ENCODE measurements at regions not wholly inside any gene's neighbourhood (a gene's known extent, or its start where the extent isn't known, plus 50 kb on each side); places are given as distances from the start of the nearest gene placed in this dataset.

GRCh38 chr11:19352771-19353160 lies 112.0 kb upstream of the E2F8 start:
- no peaks in the 10 kb centered on the region for H3K4me1 ChIP-seq (ENCODE audit: control insufficient read depth, insufficient read depth, low read length, poor library complexity, severe bottlenecking)

GRCh38 chr11:19352072-19352770 lies 111.5 kb upstream of the E2F8 start:
- Histone ChIP-seq H3K27me3 (replicated peaks; ENCODE audit: control insufficient read depth, insufficient read depth, low read length, poor library complexity, severe bottlenecking) (no peaks in the 10 kb centered on the region), H3K4me3 (ENCODE audit: insufficient read depth, low read depth, low read length, poor library complexity, severe bottlenecking) (no peak overlapping the region), H3K9me3 (ENCODE audit: control insufficient read depth, low read length) (no peaks in the 10 kb centered on the region), H3K4me1 (ENCODE audit: control insufficient read depth, insufficient read depth, low read length, poor library complexity, severe bottlenecking) (no peaks in the 10 kb centered on the region), H3K27ac (ENCODE audit: insufficient read depth, low read length, poor library complexity, severe bottlenecking) (no peak overlapping the region), H3K36me3 (ENCODE audit: control insufficient read depth, insufficient read depth, low read length) (no peaks in the 10 kb centered on the region)
- DNase-seq: no peak

More at GRCh38 chr11:19352771-19353160, 112.0 kb upstream of the E2F8 start:
- no peaks in the 10 kb centered on the region for H3K36me3 ChIP-seq (ENCODE audit: control insufficient read depth, insufficient read depth, low read length)
- DNase-seq: no peak
- no peaks in the 10 kb centered on the region for H3K9me3 ChIP-seq (ENCODE audit: control insufficient read depth, low read length)
- H3K4me3 ChIP-seq (ENCODE audit: insufficient read depth, low read depth, low read length, poor library complexity, severe bottlenecking): no peak overlapping the region
- H3K27ac ChIP-seq (ENCODE audit: insufficient read depth, low read length, poor library complexity, severe bottlenecking): no peak overlapping the region
- H3K27me3 ChIP-seq (replicated peaks; ENCODE audit: control insufficient read depth, insufficient read depth, low read length, poor library complexity, severe bottlenecking): no peaks in the 10 kb centered on the region

DNA sequence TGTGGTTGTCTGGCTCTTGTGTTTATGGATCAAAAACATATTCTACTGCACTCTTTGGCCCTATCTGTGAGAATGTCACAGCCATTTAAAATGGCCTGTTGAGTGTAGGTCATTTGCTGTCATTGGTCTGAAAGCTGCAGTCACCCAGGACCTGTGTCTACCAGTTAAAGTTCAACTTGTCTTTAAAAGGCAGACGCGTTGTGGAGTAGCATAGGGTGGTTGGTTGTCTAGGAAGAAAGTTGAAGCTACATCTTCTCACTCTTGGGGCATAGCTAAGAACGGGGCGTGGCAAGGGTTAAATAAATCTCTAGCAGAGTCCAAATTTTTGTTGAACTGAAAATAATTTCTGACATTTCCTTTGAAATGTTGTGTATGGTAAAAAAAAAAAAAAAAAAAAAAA lies 110.7 kb upstream of the E2F8 start:
- no peak overlapping the region for H3K4me3 ChIP-seq (ENCODE audit: insufficient read depth, low read depth, low read length, poor library complexity, severe bottlenecking)
- H3K27me3 ChIP-seq (replicated peaks; ENCODE audit: control insufficient read depth, insufficient read depth, low read length, poor library complexity, severe bottlenecking): no peaks in the 10 kb centered on the region
- no peaks in the 10 kb centered on the region for H3K36me3 ChIP-seq (ENCODE audit: control insufficient read depth, insufficient read depth, low read length)
- no peak overlapping the region for H3K27ac ChIP-seq (ENCODE audit: insufficient read depth, low read length, poor library complexity, severe bottlenecking)
- H3K4me1 ChIP-seq (ENCODE audit: control insufficient read depth, insufficient read depth, low read length, poor library complexity, severe bottlenecking): no peaks in the 10 kb centered on the region
- no peaks in the 10 kb centered on the region for H3K9me3 ChIP-seq (ENCODE audit: control insufficient read depth, low read length)
- DNase-seq: no peak

DNA sequence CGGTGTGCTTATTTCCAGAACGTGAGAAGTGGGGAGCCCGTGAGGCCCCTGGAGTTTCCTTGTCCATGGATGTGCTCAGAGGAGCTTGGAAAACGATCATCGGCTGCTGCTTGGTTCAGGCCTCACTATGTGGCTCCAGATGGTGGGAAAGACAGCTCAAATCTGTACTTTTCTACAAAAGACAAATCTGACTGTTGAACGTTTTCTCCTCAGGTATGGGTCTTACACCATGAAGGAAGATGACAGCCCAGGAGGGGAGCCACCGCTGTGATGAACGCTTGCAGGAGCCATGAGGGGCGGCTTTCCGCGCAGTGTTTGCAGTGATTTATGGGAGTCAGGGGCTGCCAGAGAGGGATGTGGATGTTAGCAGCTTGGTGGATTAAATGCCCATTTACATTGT lies 109.4 kb upstream of the E2F8 start:
- H3K4me3 ChIP-seq (ENCODE audit: insufficient read depth, low read depth, low read length, poor library complexity, severe bottlenecking): no peak overlapping the region
- no peaks in the 10 kb centered on the region for H3K4me1 ChIP-seq (ENCODE audit: control insufficient read depth, insufficient read depth, low read length, poor library complexity, severe bottlenecking)
- no peak overlapping the region for H3K27ac ChIP-seq (ENCODE audit: insufficient read depth, low read length, poor library complexity, severe bottlenecking)
- H3K27me3 ChIP-seq (replicated peaks; ENCODE audit: control insufficient read depth, insufficient read depth, low read length, poor library complexity, severe bottlenecking): no peaks in the 10 kb centered on the region
- DNase-seq: no peak
- no peaks in the 10 kb centered on the region for H3K9me3 ChIP-seq (ENCODE audit: control insufficient read depth, low read length)
- no peaks in the 10 kb centered on the region for H3K36me3 ChIP-seq (ENCODE audit: control insufficient read depth, insufficient read depth, low read length)

DNA sequence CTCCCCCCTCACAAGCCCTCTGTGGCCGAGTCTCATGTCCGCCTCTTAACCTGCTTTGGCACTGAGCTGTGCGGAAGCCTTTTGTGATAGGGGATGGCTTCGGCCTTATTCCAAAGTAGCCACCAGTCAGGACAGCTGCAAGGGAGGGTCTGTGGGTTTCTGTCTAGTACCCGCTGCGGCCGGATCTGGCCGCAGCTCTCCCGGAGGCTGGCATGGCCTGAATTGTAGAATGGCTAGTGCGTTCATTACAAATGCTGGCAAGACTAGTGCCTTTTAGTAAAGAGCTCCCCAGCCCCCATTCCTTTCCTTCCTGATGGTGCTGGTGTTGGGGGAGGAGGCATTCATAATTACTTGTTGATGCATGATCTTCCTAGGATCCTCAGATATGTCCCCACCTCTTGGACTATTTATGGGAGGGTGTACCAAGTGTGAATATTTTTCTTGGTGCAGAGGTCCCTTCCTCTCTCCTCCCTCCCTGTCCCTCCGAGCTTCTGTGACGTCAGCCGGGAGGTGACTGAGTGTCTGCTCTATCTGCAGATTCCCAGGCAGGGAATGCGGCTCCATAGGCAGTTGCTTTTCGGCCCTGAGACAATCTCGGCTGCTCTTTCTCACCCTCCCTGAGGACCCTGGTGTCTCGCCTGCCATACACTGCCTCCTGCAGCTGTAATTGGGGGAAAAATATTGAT lies 108.7 kb upstream of the E2F8 start:
- Histone ChIP-seq H3K4me3 (ENCODE audit: insufficient read depth, low read depth, low read length, poor library complexity, severe bottlenecking) (no peak overlapping the region), H3K27me3 (replicated peaks; ENCODE audit: control insufficient read depth, insufficient read depth, low read length, poor library complexity, severe bottlenecking) (no peaks in the 10 kb centered on the region), H3K4me1 (ENCODE audit: control insufficient read depth, insufficient read depth, low read length, poor library complexity, severe bottlenecking) (no peaks in the 10 kb centered on the region), H3K36me3 (ENCODE audit: control insufficient read depth, insufficient read depth, low read length) (no peaks in the 10 kb centered on the region), H3K27ac (ENCODE audit: insufficient read depth, low read length, poor library complexity, severe bottlenecking) (no peak overlapping the region), H3K9me3 (ENCODE audit: control insufficient read depth, low read length) (no peaks in the 10 kb centered on the region)
- DNase-seq: no peak

DNA sequence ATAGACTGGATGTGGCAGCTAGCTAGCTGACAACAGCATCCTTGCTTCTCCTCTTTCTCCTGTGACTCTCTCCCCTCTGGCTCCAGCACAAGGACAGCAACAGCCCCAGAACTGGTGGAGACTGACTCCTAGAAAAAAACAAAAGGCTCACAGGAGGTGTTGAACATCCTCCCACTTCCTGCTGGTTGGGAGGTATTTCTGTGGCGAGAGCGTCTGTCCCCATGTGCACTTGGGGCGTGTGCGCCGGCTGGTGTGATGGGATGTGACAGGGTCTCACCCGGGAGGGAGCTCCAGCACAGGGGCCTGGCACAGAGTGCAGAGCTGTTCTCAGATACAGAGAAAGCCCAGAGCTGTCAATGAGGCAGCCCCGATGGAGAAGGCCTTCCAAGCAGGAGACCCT lies 107.2 kb upstream of the E2F8 start:
- H3K27ac ChIP-seq (ENCODE audit: insufficient read depth, low read length, poor library complexity, severe bottlenecking): no peak overlapping the region
- DNase-seq: no peak
- H3K36me3 ChIP-seq (ENCODE audit: control insufficient read depth, insufficient read depth, low read length): no peaks in the 10 kb centered on the region
- H3K9me3 ChIP-seq (ENCODE audit: control insufficient read depth, low read length): no peaks in the 10 kb centered on the region
- no peaks in the 10 kb centered on the region for H3K4me1 ChIP-seq (ENCODE audit: control insufficient read depth, insufficient read depth, low read length, poor library complexity, severe bottlenecking)
- H3K27me3 ChIP-seq (replicated peaks; ENCODE audit: control insufficient read depth, insufficient read depth, low read length, poor library complexity, severe bottlenecking): no peaks in the 10 kb centered on the region
- H3K4me3 ChIP-seq (ENCODE audit: insufficient read depth, low read depth, low read length, poor library complexity, severe bottlenecking): no peak overlapping the region

DNA sequence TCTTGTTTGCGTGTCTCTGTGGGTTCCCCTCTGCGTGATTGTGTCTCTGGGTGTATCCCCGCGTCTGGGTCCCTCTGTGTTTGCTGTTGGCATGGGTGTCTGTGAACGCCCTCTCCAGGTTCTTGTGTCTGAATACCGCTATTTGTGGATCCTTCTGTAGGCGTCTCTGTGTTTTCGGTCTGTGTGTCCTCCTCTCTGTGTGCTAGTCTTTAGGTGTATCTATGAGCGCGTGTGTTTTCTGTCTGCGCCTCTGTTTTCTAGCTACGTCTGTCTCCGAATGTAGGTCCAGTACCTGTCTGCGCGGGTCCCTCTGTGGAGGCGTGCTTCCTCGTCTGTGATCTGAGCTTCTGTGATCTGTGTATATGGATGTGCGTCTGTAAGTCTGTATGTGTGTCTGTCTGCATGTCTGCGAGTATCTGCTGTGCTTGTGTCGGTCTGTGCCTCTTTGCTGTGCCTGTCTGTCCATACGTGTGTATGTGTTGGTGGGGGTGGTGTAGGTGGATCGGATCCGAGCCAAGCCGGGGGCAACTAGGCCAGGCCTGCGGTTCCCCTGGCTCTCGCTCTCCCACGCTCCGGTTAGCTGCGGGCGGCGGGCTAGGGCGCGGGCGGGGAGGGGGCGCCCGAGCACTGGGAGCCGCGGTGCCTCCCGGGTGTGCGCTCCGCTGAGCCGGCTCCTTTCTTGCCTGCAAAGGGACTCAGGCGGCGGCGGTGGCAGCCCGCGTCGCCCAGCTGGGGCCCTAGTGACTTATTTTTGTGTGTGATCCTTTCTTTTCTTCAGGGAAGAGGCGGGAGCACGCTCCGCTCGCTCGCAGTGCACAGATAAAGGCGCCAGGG lies 105.3 kb upstream of the E2F8 start:
- Histone ChIP-seq H3K4me1 (ENCODE audit: control insufficient read depth, insufficient read depth, low read length, poor library complexity, severe bottlenecking) (no peaks in the 10 kb centered on the region), H3K9me3 (ENCODE audit: control insufficient read depth, low read length) (no peaks in the 10 kb centered on the region), H3K36me3 (ENCODE audit: control insufficient read depth, insufficient read depth, low read length) (no peaks in the 10 kb centered on the region), H3K4me3 (ENCODE audit: insufficient read depth, low read depth, low read length, poor library complexity, severe bottlenecking) (no peak overlapping the region), H3K27me3 (replicated peaks; ENCODE audit: control insufficient read depth, insufficient read depth, low read length, poor library complexity, severe bottlenecking) (no peaks in the 10 kb centered on the region), H3K27ac (ENCODE audit: insufficient read depth, low read length, poor library complexity, severe bottlenecking) (no peak overlapping the region)
- DNase-seq: no peak

DNA sequence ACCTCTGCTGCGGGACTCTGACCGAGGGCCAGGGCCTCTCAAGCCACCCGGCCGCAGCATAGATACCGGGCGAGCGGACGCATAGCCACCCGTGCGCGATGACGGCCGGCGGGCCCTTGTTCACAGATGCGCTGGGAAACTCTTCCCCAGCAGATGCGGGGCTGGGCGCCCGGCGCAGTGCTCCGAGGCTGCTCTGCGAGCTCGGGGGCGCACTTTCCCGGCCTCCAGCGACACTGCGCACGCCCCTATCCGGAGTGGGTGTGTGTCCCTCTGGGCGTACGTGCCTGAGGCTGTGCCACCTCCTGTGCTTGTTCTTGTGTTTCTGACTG lies 104.7 kb upstream of the E2F8 start:
- no peak for DNase-seq
- Histone ChIP-seq H3K4me1 (ENCODE audit: control insufficient read depth, insufficient read depth, low read length, poor library complexity, severe bottlenecking) (no peaks in the 10 kb centered on the region), H3K4me3 (ENCODE audit: insufficient read depth, low read depth, low read length, poor library complexity, severe bottlenecking) (no peak overlapping the region), H3K27ac (ENCODE audit: insufficient read depth, low read length, poor library complexity, severe bottlenecking) (no peak overlapping the region), H3K9me3 (ENCODE audit: control insufficient read depth, low read length) (no peaks in the 10 kb centered on the region), H3K27me3 (replicated peaks; ENCODE audit: control insufficient read depth, insufficient read depth, low read length, poor library complexity, severe bottlenecking) (no peaks in the 10 kb centered on the region), H3K36me3 (ENCODE audit: control insufficient read depth, insufficient read depth, low read length) (no peaks in the 10 kb centered on the region)

DNA sequence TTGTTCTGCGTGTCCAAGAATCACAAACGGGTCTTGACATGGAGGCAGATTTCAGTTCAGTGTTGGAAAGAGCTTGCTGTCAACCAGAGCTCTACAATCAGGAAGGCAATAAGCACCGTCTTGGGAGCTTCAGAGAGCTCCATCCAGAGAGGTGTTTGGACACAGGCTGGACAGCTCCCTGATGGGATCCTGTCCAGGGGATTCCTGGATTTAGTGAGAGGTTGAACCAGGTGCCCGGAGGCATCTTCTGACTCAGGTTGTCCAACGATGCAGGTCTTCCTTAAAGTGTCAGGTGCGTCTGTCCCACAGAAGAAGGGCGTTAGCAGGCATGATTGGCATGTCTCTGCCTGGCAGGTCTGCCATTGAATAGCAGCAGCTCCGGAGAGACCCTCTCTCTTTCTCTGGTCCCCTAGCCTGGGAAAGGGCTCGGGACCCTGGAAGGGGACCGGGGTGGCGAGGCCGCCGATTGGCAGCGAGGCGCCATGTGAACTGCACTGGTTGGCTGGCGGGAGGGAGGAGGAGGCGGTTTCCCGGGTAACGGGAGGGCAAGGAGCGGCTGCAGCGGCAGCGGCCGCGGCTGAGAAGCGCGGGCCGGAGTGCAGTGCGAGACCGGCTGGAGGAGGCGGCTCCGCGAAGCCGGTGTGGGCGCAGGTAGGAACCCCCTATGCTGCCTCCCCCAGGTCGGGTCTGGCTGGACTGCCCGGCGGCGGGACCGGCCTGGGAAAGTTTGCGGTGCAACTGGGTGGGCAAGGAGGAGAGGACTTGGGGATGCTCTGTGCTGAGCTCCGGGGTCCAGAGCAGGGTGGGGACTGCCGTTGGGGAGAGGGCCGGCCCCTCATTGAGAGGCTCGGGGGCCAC lies 104.1 kb upstream of the E2F8 start:
- no peaks in the 10 kb centered on the region for H3K27me3 ChIP-seq (replicated peaks; ENCODE audit: control insufficient read depth, insufficient read depth, low read length, poor library complexity, severe bottlenecking)
- H3K27ac ChIP-seq (ENCODE audit: insufficient read depth, low read length, poor library complexity, severe bottlenecking): no peak overlapping the region
- DNase-seq: no peak
- no peaks in the 10 kb centered on the region for H3K9me3 ChIP-seq (ENCODE audit: control insufficient read depth, low read length)
- H3K4me1 ChIP-seq (ENCODE audit: control insufficient read depth, insufficient read depth, low read length, poor library complexity, severe bottlenecking): no peaks in the 10 kb centered on the region
- no peak overlapping the region for H3K4me3 ChIP-seq (ENCODE audit: insufficient read depth, low read depth, low read length, poor library complexity, severe bottlenecking)
- H3K36me3 ChIP-seq (ENCODE audit: control insufficient read depth, insufficient read depth, low read length): no peaks in the 10 kb centered on the region
